K562 (cell line): ENCODE measurements at regions not wholly inside any gene's neighbourhood (a gene's known extent, or its start where the extent isn't known, plus 50 kb on each side); places are given as distances from the start of the nearest gene placed in this dataset.
A peak's percentile ranks its signal among the peaks of the same experiment; 100 is the strongest.

Experiments used
- ATAC-seq: fragments of 200-7000 bp; cut with Tn5 transposase; 3 replicates; pipeline ENCODE4 v1.9.1; 2020; ENCODE audit warnings: moderate library complexity
- BruUV-seq: library from RNA; stranded (reverse); fragments of 400-500 nt; replicated peaks from 2 replicates; lab custom pipeline; 2021; lab: Mats Ljungman, UMichigan
- CTCF ChIA-PET: fragments of 300-600 bp; formaldehyde crosslinking; extraction: SDS; loops from one replicate; lab custom pipeline; 2021; ENCODE audit warnings: low intra/inter-chr PET ratio; lab: Yijun Ruan, JAX
- POLR2A ChIA-PET: fragments of 300-600, 350-650 bp; sonication (Branson Sonifier 250); formaldehyde crosslinking; extraction: SDS; loops from one replicate; lab custom pipeline; 2021; ENCODE audit warnings: antibody characterized with exemption, inconsistent platforms; lab: Yijun Ruan, JAX
- DNase-seq, 4 experiments: peaks; one replicate each; pipeline versions ENCODE4 v3.0.0 to v3.0.0-alpha.2; 2011 to 2018; ENCODE audit warnings: low spot score in 3 of 4, mixed read lengths in 3 of 4; ENCODE audit errors: extremely low read depth in 1 of 4
- FAIRE-seq: peaks from 2 replicates; lab custom pipeline; 2011; peaks lifted over from hg19 to GRCh38; lab: Jason Lieb, UNC
- H2AFZ ChIP-seq: 2 replicates; pipeline ENCODE4 v1.6.0; 2011; ENCODE audit warnings: low read depth, low read length, control low read depth, inconsistent platforms
- H3K27ac ChIP-seq: fragments of 200-600 bp; 3 replicates; pipeline ENCODE4 v1.8.0; 2011; ENCODE audit warnings: low read depth, mild to moderate bottlenecking, control low read depth, inconsistent platforms, low read length, moderate library complexity, mixed read lengths; ENCODE audit errors: extremely low read depth
- H3K27me3 ChIP-seq, 2 experiments: fragments of 300-600 bp in 1 of 2; 2 replicates in 1 of 2; 3 replicates in 1 of 2; pipeline versions ENCODE4 v1.6.0 to v1.8.0; 2011; ENCODE audit warnings: inconsistent platforms in 2 of 2, low read length in 2 of 2, mild to moderate bottlenecking in 1 of 2, mixed read lengths in 1 of 2, moderate library complexity in 1 of 2; ENCODE audit not compliant: control insufficient read depth in 2 of 2, insufficient read depth in 2 of 2
- H3K36me3 ChIP-seq: fragments of 300-600 bp; 3 replicates; pipeline ENCODE4 v1.8.0; 2011; ENCODE audit warnings: mild to moderate bottlenecking, low read length, inconsistent platforms; ENCODE audit not compliant: control insufficient read depth, insufficient read depth
- H3K4me1 ChIP-seq, 2 experiments: fragments of 200-600 bp in 1 of 2; replicated peaks in 1 of 2; 2 replicates in 1 of 2; 3 replicates in 1 of 2; pipeline versions ENCODE4 v1.5.1 to v1.8.0; 2011; ENCODE audit warnings: inconsistent platforms in 2 of 2, low read length in 2 of 2, mild to moderate bottlenecking in 1 of 2, mixed read lengths in 1 of 2, moderate library complexity in 1 of 2; ENCODE audit not compliant: control insufficient read depth in 2 of 2, insufficient read depth in 2 of 2
- H3K4me2 ChIP-seq: 2 replicates; pipeline ENCODE4 v1.6.1; 2011; ENCODE audit warnings: low read length, control low read depth, inconsistent platforms, mixed read lengths; ENCODE audit not compliant: insufficient read depth
- H3K4me3 ChIP-seq: fragments of 200-600 bp; sonication (generic), shearing (Covaris generic); 2 replicates; pipeline ENCODE4 v1.5.1; 2016; ENCODE audit warnings: control low read depth, inconsistent platforms
- H3K79me2 ChIP-seq: fragments of 200-600 bp; 3 replicates; pipeline ENCODE4 v1.8.0; 2011; ENCODE audit warnings: low read length, inconsistent platforms; ENCODE audit not compliant: control insufficient read depth, insufficient read depth
- H3K9ac ChIP-seq, 2 experiments: 2 replicates each; pipeline versions ENCODE4 v1.6.0 to v1.6.1; 2011; ENCODE audit warnings: low read depth in 2 of 2, low read length in 2 of 2, control low read depth in 1 of 2, inconsistent platforms in 1 of 2, mild to moderate bottlenecking in 1 of 2, mixed read lengths in 1 of 2; ENCODE audit not compliant: insufficient read depth in 1 of 2
- H3K9me1 ChIP-seq: one replicate; pipeline ENCODE4 v1.6.0; 2011; ENCODE audit warnings: inconsistent platforms, mild to moderate bottlenecking, low read length, moderate library complexity; ENCODE audit not compliant: control insufficient read depth, insufficient read depth
- H3K9me3 ChIP-seq: replicated peaks from 2 replicates; pipeline ENCODE4 v1.5.1; 2011; ENCODE audit warnings: low read depth, low read length, inconsistent platforms; ENCODE audit not compliant: control insufficient read depth, insufficient read depth
- H4K20me1 ChIP-seq: replicated peaks from 2 replicates; pipeline ENCODE4 v1.6.1; 2011; ENCODE audit warnings: low read length, inconsistent platforms, mixed read lengths; ENCODE audit not compliant: control insufficient read depth, insufficient read depth
- CREB1 ChIP-seq, 2 experiments: sonication (generic) in 1 of 2; formaldehyde crosslinking in 1 of 2; IDR thresholded peaks; 2 replicates each; pipeline versions ENCODE4 v1.6.1 to v1.8.0; 2012 to 2022; ENCODE audit warnings: inconsistent platforms in 1 of 2, mild to moderate bottlenecking in 1 of 2, missing genetic modification reagents in 1 of 2, moderate library complexity in 1 of 2
- HNRNPH1 ChIP-seq: fragments of 200-400 bp; formaldehyde crosslinking; optimal IDR thresholded peaks from 2 replicates; pipeline ENCODE3; 2017; ENCODE audit warnings: low read depth, mild to moderate bottlenecking, low read length, moderate library complexity
- JUND ChIP-seq, 2 experiments: IDR thresholded peaks; 2 replicates in 1 of 2; 3 replicates in 1 of 2; pipeline ENCODE4 v1.6.1; 2011; ENCODE audit warnings: borderline replicate concordance in 2 of 2, low read depth in 2 of 2, low read length in 2 of 2, improper control_type of control experiment in 1 of 2, missing biosample characterization in 1 of 2, missing genetic modification characterization in 1 of 2, missing genetic modification reagents in 1 of 2
- MGA ChIP-seq: fragments of 450-650 bp; IDR thresholded peaks from 2 replicates; pipeline ENCODE4 v1.6.1; 2016; ENCODE audit warnings: mild to moderate bottlenecking, moderate library complexity
- NR2C2 ChIP-seq, 2 experiments: fragments of 200-800 bp in 1 of 2; sonication (Bioruptor generic) in 1 of 2; sonication (generic) in 1 of 2; formaldehyde crosslinking in 1 of 2; IDR thresholded peaks; 2 replicates each; pipeline versions ENCODE4 v1.6.1 to v1.8.0; 2016 to 2022; ENCODE audit warnings: mild to moderate bottlenecking in 1 of 2, missing compliant biosample characterization in 1 of 2, missing genetic modification characterization in 1 of 2, missing genetic modification reagents in 1 of 2
- ZNF24 ChIP-seq: fragments of 450-650 bp; IDR thresholded peaks from 2 replicates; pipeline ENCODE4 v1.6.1; 2016
- ZNF79 ChIP-seq: fragments of 250-450 bp; sonication (Bioruptor Pico); IDR thresholded peaks from 2 replicates; pipeline ENCODE4 v1.4.0; 2020; ENCODE audit warnings: low read depth, mild to moderate bottlenecking, moderate library complexity
- WGBS: fragments of 100-300 bp; shearing (Covaris generic); methylation state at CpG from one replicate; pipeline ENCODE4 v1.1.6; 2016; ENCODE audit warnings: low coverage, mixed read lengths; ENCODE audit not compliant: insufficient coverage; ENCODE audit errors: missing lambda C conversion rate; 5-methylcytosine and 5-hydroxymethylcytosine counted together
- in situ Hi-C: fragments of 300-500 bp; cut with MboI; formaldehyde crosslinking; loops from 4 replicates; pipeline ENCODE4 v1.15.0; 2018; ENCODE audit warnings: inconsistent platforms, mixed read lengths
- intact Hi-C: fragments of 100-400 bp; cut with micrococcal nuclease; formaldehyde crosslinking; loops from 2 replicates; pipeline ENCODE4 v1.14.2; 2022

GRCh38 chr6:14635934-14636591 lies 518.5 kb downstream of the CD83 start:
- in situ Hi-C loops, result no loop called here
- H3K36me3 ChIP-seq, result no peaks in the 10 kb centered on the region
- peaks cover 8 to 25% of the 10 kb centered on the region in 2 experiments for H3K4me1 ChIP-seq
- H2AFZ ChIP-seq, result peak overlapping the region; percentile 74
- WGBS, result 6% methylated on average over 5 of the region's 6 CpGs
- H3K4me2 ChIP-seq, result no peak overlapping the region
- H3K9me3 ChIP-seq, result no peaks in the 10 kb centered on the region
- H3K4me3 ChIP-seq, result no peak overlapping the region
- no peaks in the 10 kb centered on the region for H3K79me2 ChIP-seq
- CTCF ChIA-PET, result no interaction called here
- H4K20me1 ChIP-seq, result no peaks in the 10 kb centered on the region
- FAIRE-seq (peak; percentile 46), ATAC-seq (peak; percentile 16; the same call in 1 of the 3 replicates), DNase-seq (peak in 1 of 4 experiments; percentile 22)
- BruUV-seq, result no TSS peak
- intact Hi-C loops, result no loop called here
- no peaks in the 10 kb centered on the region for H3K9me1 ChIP-seq
- no peak overlapping the region for H3K27ac ChIP-seq
- H3K9ac ChIP-seq, result no peak overlapping the region
- 0 out of 5 replicates have a peak, but pooled peaks cover 0 to 5% of the 10 kb centered on the region in 2 experiments for H3K27me3 ChIP-seq
- POLR2A ChIA-PET, result interaction anchor here (0.6 to 0.9 kb wide), 5 partner anchors 8 to 888 kb away, joined by 3 to 4 read pairs (median 3); no protein-coding TSS in a partner anchor
- TF ChIP-seq CREB1 (IDR thresholded peaks at IDR 0.05) (no peak), CREB1 (CRISPR knock-in tag; IDR thresholded peaks at IDR 0.05) (no peak), ZNF24 (peak; percentile 85), MGA (0 out of 2 replicates have a peak, but pooled peaks have one; percentile 21), JUND (IDR thresholded peaks at IDR 0.05; ENCODE audit: borderline replicate concordance, low read depth, low read length) (peak; percentile 58), JUND (tag; IDR thresholded peaks at IDR 0.05; ENCODE audit: borderline replicate concordance, low read depth, low read length) (peak; percentile 44; the same call in 1 of the 3 replicates), NR2C2 (CRISPR knock-in tag; IDR thresholded peaks at IDR 0.05) (no peak), NR2C2 (tag; IDR thresholded peaks at IDR 0.05) (no peak), ZNF79 (CRISPR knock-in tag) (no peak), HNRNPH1 (no peak)
